ENCODE measurements at regions not wholly inside any gene's neighbourhood (a gene's known extent, or its start where the extent isn't known, plus 50 kb on each side); places are given as distances from the start of the nearest gene placed in this dataset.
"Not testable (repeated sequence)": the region's sequence is repeated elsewhere in the genome, so short reads cannot be mapped to it uniquely, and the experiment has no call there.

DNA sequence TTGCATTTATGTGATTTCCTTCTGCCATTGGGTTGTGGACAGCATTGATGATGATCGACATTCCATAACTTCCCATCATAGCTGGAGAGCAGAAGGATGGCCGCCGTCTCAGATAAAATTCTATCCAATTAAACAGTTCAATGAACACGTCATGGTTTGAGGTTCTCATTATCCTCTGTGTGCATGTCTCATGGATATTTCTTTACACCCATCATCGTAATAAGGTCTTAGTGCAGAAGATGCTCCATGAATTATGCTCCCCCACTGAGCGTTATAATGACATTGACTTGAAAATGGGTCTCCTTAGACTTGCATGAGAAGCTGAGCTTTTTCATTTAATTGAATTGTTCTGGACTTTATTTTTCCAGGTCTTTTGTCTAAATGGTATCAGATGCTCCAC is 92.1 kb downstream of the TRIM42 start:
- TF ChIP-seq, protein P1, sequence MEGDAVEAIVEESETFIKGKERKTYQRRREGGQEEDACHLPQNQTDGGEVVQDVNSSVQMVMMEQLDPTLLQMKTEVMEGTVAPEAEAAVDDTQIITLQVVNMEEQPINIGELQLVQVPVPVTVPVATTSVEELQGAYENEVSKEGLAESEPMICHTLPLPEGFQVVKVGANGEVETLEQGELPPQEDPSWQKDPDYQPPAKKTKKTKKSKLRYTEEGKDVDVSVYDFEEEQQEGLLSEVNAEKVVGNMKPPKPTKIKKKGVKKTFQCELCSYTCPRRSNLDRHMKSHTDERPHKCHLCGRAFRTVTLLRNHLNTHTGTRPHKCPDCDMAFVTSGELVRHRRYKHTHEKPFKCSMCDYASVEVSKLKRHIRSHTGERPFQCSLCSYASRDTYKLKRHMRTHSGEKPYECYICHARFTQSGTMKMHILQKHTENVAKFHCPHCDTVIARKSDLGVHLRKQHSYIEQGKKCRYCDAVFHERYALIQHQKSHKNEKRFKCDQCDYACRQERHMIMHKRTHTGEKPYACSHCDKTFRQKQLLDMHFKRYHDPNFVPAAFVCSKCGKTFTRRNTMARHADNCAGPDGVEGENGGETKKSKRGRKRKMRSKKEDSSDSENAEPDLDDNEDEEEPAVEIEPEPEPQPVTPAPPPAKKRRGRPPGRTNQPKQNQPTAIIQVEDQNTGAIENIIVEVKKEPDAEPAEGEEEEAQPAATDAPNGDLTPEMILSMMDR (IDR thresholded peaks at IDR 0.05; ENCODE audit: control insufficient read depth, extremely low read depth, insufficient read depth), result no peak
- DNase-seq (ENCODE audit: low read depth), result no peak
- no peak overlapping the region for H3K4me3 ChIP-seq (ENCODE audit: low read depth, low read length)

DNA sequence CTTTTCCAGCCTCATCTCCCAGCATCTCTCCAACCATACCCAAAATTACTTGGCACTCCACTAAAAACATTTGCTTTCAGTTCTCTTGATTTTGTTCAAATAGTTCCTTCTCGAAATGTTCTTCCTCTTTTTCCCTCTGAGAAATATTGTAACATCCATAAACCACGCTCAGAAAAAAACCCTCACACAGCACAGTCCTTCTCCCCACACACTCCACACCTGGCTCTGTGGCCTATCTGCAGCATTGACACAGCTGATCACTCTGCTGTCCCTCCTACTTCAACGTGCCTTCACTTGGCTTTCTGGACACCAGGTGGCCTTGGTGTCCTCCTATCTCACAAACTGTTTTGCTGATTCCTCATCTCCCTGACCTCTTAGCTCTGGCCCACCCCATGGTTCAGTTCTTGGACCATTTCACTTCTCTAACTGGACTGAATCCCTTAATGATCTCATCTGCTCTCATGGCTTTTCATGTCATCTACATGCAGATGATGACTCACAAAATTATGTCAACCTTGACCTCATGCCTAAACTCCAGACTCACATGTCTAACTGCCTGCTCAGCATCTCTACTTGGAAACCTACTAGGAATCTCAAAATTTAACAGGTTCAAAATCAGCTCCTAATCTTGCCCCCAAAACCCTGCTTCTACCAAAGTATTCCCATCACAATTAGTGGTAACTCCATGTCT is 93.3 kb downstream of the TRIM42 start:
- DNase-seq (ENCODE audit: low read depth), result no peak
- TF ChIP-seq, protein P1 (IDR thresholded peaks at IDR 0.05; ENCODE audit: control insufficient read depth, extremely low read depth, insufficient read depth), result no peak

DNA sequence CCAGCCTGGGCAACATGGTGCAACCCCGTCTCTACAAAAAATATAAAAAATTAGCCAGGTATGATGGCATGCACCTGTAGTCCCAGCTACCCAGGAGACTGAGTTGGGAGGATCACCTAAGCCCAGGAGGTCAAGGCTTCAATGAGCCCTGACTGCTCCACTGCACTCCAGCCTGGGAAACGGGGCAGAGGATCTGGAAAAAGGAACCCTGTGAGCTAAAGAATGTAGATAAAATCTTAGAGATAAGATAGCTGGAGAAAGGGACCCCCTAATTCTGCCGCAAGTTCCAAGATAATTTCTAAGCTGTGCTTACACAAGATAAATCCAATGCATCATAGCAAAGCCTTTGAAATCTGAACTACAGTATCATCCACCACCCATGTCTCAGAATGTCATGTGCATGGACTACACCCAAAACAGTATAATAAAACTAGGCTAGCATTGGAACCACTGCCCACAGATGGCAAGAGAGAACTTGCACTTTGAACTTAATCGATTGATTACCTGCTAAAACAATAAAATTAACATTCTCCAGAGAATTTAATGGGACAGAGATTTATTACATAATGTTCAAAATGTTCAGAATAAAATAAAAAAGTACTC is 99.9 kb downstream of the TRIM42 start:
- no peak overlapping the region for H3K4me3 ChIP-seq (ENCODE audit: low read depth, low read length)
- TF ChIP-seq, protein P1 (IDR thresholded peaks at IDR 0.05; ENCODE audit: control insufficient read depth, extremely low read depth, insufficient read depth), result no peak
- DNase-seq (ENCODE audit: low read depth), result no peak

More for the DNA sequence above, 93.3 kb downstream of the TRIM42 start:
- no peak overlapping the region for H3K4me3 ChIP-seq (ENCODE audit: low read depth, low read length)

DNA sequence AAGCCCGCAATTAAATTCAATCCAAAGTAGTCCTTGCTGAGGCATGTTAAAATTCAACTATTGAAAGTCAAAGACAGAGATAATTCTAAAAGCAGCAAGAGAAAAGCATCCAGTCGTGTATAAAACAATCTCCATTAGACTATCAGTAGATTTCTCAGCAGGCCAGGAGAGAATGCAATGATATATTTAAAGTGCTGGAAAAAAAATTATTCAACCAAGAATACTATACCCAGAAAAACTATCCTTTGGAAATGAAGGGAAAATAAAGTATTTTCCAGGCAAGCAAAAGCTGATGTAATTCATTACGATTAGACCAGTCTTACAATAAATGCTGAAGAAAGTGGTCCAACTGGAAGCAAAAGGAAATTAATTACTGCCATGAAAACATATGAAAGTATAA is 113.5 kb downstream of the TRIM42 start:
- TF ChIP-seq, protein P1 (IDR thresholded peaks at IDR 0.05; ENCODE audit: control insufficient read depth, extremely low read depth, insufficient read depth), result no peak
- no peak for DNase-seq (ENCODE audit: low read depth)
- H3K4me3 ChIP-seq (ENCODE audit: low read depth, low read length), result no peak overlapping the region

DNA sequence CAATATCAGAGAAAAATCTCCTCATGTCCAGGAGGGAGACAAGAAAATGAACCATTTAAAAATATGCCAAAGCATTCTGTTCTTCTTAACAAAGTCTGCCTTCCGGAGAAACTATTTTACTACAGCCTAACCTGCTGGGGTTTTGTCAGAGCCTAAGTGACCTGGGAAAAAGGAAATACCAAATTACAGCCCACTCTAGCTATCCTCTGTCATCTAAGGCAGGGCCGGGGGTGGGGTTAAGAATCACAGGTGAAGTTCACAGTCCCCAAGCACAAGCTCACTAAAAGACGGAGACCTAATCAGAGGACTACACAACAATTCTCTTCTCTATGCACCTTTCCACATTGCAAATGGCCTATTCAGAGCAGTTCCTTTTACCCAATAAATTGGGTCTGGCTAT is 116.6 kb downstream of the TRIM42 start:
- no peak for DNase-seq (ENCODE audit: low read depth)
- TF ChIP-seq, protein P1 (IDR thresholded peaks at IDR 0.05; ENCODE audit: control insufficient read depth, extremely low read depth, insufficient read depth), result no peak
- no peak overlapping the region for H3K4me3 ChIP-seq (ENCODE audit: low read depth, low read length)

DNA sequence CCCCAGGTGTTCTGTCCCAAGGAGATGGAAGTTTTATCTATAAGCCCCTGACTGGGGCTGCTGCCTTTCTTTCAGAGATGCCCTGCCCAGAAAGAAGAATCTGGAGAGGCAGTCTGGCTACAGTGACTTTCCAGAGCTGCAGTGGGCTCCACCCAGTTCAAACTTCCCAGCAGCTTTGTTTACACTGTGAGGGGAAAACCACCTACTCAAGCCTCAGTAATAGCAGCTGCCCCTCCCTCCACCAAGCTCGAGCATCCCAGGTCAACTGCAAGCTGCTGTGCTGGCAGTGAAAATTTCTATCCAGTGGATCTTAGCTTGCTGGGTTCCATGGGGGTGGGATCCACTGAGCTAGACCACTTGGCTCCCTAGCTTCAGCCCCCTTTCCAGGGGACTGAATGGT is 125.0 kb downstream of the TRIM42 start:
- not testable (repeated sequence) for DNase-seq (ENCODE audit: low read depth); H3K4me3 ChIP-seq (ENCODE audit: low read depth, low read length)

DNA sequence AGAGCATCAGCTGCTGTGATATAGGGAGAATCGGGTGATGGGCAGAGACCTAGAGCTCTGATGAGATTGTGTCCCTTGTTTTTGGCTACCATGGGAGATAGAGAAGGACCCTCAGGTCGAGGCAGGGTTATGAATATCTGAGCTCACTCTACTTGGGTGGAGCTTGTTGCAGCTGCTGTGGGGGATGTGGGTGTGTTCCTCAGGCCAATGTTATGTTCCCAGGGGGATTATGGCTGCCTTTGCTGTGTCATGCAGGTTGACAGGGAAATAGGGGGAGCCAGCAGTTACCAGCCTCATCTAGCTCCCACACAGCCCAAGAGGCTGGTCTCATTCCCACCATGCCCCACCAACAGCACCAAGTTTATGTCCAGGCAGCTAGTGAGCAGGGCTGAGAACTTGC is 131.5 kb downstream of the TRIM42 start:
- no peak for DNase-seq (ENCODE audit: low read depth)
- TF ChIP-seq, protein P1 (IDR thresholded peaks at IDR 0.05; ENCODE audit: control insufficient read depth, extremely low read depth, insufficient read depth), result no peak
- H3K4me3 ChIP-seq (ENCODE audit: low read depth, low read length), result no peak overlapping the region

All from LNCaP clone FGC (cell line).